Hepatocyte (in vitro differentiated cells): ENCODE measurements at regions not wholly inside any gene's neighbourhood (a gene's known extent, or its start where the extent isn't known, plus 50 kb on each side); places are given as distances from the start of the nearest gene placed in this dataset.

Source experiments
- EZH2 ChIP-seq: fragments of 200-600 bp; sonication (generic); IDR thresholded peaks from 2 replicates; pipeline ENCODE4 v1.6.1; 2016; ENCODE audit warnings: antibody characterized with exemption, mild to moderate bottlenecking, borderline replicate concordance
- EZH2phosphoT487 ChIP-seq: fragments of 200-600 bp; sonication (generic); IDR thresholded peaks from one replicate; pipeline ENCODE4 v1.6.1; 2018; ENCODE audit warnings: antibody characterized with exemption, mild to moderate bottlenecking, low read depth, moderate library complexity; ENCODE audit not compliant: unreplicated experiment, severe bottlenecking
- TF ChIP-seq, protein P1 (sequence below): fragments of 200-600 bp; sonication (generic); IDR thresholded peaks from 2 replicates; pipeline ENCODE4 v1.5.1; 2016; ENCODE audit warnings: antibody characterized with exemption, mild to moderate bottlenecking; ENCODE audit not compliant: poor library complexity

DNA sequence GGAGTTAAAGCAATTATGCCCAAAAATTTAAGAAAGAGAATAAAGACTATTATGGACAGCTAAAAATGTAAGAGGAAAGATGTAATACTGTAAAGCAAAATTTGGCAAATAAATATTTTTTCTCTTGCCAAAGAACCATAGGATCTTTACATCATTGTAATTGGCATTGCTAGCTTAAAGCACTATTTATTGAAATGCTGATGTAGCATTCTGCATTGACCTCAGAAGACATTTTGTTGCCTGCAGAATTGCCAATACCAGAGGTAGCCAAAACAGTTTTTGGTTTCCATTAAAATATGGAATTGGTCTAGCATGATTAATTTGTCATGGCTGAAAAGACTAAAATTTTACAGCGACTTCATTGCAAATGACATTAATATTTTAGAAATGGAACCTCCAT is 191.5 kb upstream of the CHODL start:
- TF ChIP-seq, protein P1, sequence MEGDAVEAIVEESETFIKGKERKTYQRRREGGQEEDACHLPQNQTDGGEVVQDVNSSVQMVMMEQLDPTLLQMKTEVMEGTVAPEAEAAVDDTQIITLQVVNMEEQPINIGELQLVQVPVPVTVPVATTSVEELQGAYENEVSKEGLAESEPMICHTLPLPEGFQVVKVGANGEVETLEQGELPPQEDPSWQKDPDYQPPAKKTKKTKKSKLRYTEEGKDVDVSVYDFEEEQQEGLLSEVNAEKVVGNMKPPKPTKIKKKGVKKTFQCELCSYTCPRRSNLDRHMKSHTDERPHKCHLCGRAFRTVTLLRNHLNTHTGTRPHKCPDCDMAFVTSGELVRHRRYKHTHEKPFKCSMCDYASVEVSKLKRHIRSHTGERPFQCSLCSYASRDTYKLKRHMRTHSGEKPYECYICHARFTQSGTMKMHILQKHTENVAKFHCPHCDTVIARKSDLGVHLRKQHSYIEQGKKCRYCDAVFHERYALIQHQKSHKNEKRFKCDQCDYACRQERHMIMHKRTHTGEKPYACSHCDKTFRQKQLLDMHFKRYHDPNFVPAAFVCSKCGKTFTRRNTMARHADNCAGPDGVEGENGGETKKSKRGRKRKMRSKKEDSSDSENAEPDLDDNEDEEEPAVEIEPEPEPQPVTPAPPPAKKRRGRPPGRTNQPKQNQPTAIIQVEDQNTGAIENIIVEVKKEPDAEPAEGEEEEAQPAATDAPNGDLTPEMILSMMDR: no peak
- TF ChIP-seq EZH2: no peak
- TF ChIP-seq EZH2phosphoT487: no peak
